ENCODE measurements at regions not wholly inside any gene's neighbourhood (a gene's known extent, or its start where the extent isn't known, plus 50 kb on each side); places are given as distances from the start of the nearest gene placed in this dataset.

DNA sequence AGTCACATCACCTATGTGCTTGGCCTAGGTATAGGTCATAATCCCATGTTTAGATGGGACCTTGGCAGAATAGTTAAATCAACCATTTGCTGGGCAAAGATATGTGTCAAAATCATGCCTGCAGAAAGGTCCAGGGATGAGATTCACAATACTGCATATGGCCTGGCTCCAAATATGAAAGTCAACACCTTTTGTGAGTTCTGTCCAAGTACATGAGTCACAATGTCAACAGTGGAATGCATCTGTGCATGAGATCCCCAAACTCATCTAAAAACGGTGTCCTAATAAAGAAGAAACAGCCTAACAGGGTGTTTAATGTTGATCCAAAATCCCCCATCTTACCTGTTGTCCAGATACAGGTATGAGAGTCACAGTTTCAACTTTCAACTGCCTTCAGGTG, 1847.5 kb downstream of the TP53TG3F start:
- TF ChIP-seq, protein P1, sequence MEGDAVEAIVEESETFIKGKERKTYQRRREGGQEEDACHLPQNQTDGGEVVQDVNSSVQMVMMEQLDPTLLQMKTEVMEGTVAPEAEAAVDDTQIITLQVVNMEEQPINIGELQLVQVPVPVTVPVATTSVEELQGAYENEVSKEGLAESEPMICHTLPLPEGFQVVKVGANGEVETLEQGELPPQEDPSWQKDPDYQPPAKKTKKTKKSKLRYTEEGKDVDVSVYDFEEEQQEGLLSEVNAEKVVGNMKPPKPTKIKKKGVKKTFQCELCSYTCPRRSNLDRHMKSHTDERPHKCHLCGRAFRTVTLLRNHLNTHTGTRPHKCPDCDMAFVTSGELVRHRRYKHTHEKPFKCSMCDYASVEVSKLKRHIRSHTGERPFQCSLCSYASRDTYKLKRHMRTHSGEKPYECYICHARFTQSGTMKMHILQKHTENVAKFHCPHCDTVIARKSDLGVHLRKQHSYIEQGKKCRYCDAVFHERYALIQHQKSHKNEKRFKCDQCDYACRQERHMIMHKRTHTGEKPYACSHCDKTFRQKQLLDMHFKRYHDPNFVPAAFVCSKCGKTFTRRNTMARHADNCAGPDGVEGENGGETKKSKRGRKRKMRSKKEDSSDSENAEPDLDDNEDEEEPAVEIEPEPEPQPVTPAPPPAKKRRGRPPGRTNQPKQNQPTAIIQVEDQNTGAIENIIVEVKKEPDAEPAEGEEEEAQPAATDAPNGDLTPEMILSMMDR (IDR thresholded peaks at IDR 0.05): no peak
- TF ChIP-seq POLR2A (IDR thresholded peaks at IDR 0.05) (no peak), POLR2AphosphoS5 (IDR thresholded peaks at IDR 0.05) (peak; percentile 76)

Data from prostate gland (tissue), 2 donors.